ENCODE measurements at regions not wholly inside any gene's neighbourhood (a gene's known extent, or its start where the extent isn't known, plus 50 kb on each side); places are given as distances from the start of the nearest gene placed in this dataset.

- H2BK120ac ChIP-seq (replicated peaks; ENCODE audit: low read depth, low read length) = no peak overlapping the region
- FAIRE-seq = no peak
- no peak overlapping the region for H3K56ac ChIP-seq (replicated peaks; ENCODE audit: insufficient read length, low read depth, low read length)
- H3K79me1 ChIP-seq (ENCODE audit: low read depth, low read length) = no peaks in the 10 kb centered on the region
- H2AFZ ChIP-seq (ENCODE audit: low read length) = no peak overlapping the region
- H4K91ac ChIP-seq (replicated peaks; ENCODE audit: insufficient read length, low read length) = no peak overlapping the region
- no peaks in the 10 kb centered on the region for H4K20me1 ChIP-seq (replicated peaks in 1 of 2; ENCODE audit: control insufficient read depth in 1 of 2, insufficient read depth in 2 of 2, low read length in 2 of 2)
- H3K23me2 ChIP-seq (ENCODE audit: low read depth, low read length) = no peaks in the 10 kb centered on the region
- H3K79me2 ChIP-seq (ENCODE audit: control insufficient read depth in 1 of 2, insufficient read depth in 2 of 2, low read length in 2 of 2) = no peaks in the 10 kb centered on the region
- H2BK12ac ChIP-seq (ENCODE audit: low read depth, low read length) = no peak overlapping the region
- H2AK5ac ChIP-seq (ENCODE audit: low read depth, low read length) = no peak overlapping the region
- H3K9ac ChIP-seq (replicated peaks in 1 of 4; ENCODE audit: extremely low read depth in 1 of 4, low read depth in 3 of 4, low read length in 3 of 4) = no peak overlapping the region
- H2BK20ac ChIP-seq (ENCODE audit: low read length) = no peak overlapping the region
- no peak overlapping the region for H4K5ac ChIP-seq (ENCODE audit: insufficient read length, low read depth, low read length)
- 90% methylated on average over 3 of the region's 3 CpGs; no CpG with 5 or more reads in 1 of the 2 experiments for WGBS, 2 experiments (ENCODE audit: extremely low coverage in 1 of 2, insufficient coverage in 1 of 2, insufficient read length in 1 of 2, insufficient replicate concordance in 2 of 2, low coverage in 1 of 2, low lambda C conversion rate in 2 of 2, missing lambda C conversion rate in 1 of 2)
- no peaks in the 10 kb centered on the region for H3K9me3 ChIP-seq (ENCODE audit: insufficient read depth in 2 of 2, low read depth in 1 of 2, low read length in 1 of 2)
- H3K27ac ChIP-seq (ENCODE audit: low read depth, low read length) = no peak overlapping the region
- H3K36me3 ChIP-seq (ENCODE audit: control insufficient read depth in 2 of 4, insufficient read depth in 4 of 4, low read length in 3 of 4) = no peaks in the 10 kb centered on the region
- no peak overlapping the region for H3K4me3 ChIP-seq (ENCODE audit: extremely low read depth in 1 of 4, insufficient read depth in 2 of 4, low read depth in 3 of 4, low read length in 4 of 4)
- H4K8ac ChIP-seq (ENCODE audit: extremely low read depth, insufficient read depth, low read length) = no peak overlapping the region
- H2BK5ac ChIP-seq (ENCODE audit: low read depth, low read length) = no peak overlapping the region
- POLR2A ChIA-PET (ENCODE audit: partially characterized antibody) = no interaction called here
- H3K14ac ChIP-seq (ENCODE audit: insufficient read length) = no peak overlapping the region
- DNase-seq (ENCODE audit: low read depth in 1 of 2, low spot score in 2 of 2) = no peak
- no peak overlapping the region for H2BK15ac ChIP-seq (ENCODE audit: low read length)
- no peak overlapping the region for H3K4ac ChIP-seq (replicated peaks; ENCODE audit: insufficient read length, low read depth, low read length)
- peaks cover 0 to 3% (median 1%) of the 10 kb centered on the region in 4 experiments; a peak in 3 of 7 replicates for H3K4me1 ChIP-seq (replicated peaks in 1 of 4; ENCODE audit: control insufficient read depth in 3 of 4, insufficient read depth in 4 of 4, low read length in 3 of 4)
- CTCF ChIA-PET (ENCODE audit: partially characterized antibody) = interaction anchor here (1.4 kb wide), 1 partner anchor 12 kb away, joined by 3 read pairs; no protein-coding TSS in a partner anchor
- no peak overlapping the region for H3K4me2 ChIP-seq (ENCODE audit: insufficient read depth in 1 of 2, low read depth in 2 of 2, low read length in 2 of 2)
- H3K27me3 ChIP-seq (replicated peaks in 1 of 4; ENCODE audit: control insufficient read depth in 3 of 4, extremely low read depth in 1 of 4, insufficient read depth in 3 of 4, low read length in 3 of 4) = no peaks in the 10 kb centered on the region
- no peak overlapping the region for H3K23ac ChIP-seq (ENCODE audit: insufficient read length)
- no peak overlapping the region for H3K18ac ChIP-seq (ENCODE audit: extremely low read depth, low read length)
- no peak for TF ChIP-seq CTCF (IDR thresholded peaks at IDR 0.05; ENCODE audit: control extremely low read depth in 1 of 3, insufficient read depth in 1 of 3, low read depth in 1 of 3, low read length in 3 of 3)
- TF ChIP-seq KDM5A (IDR thresholded peaks at IDR 0.05; ENCODE audit: low read length) = no peak
- no peak for TF ChIP-seq CBX8 (IDR thresholded peaks at IDR 0.05; ENCODE audit: borderline replicate concordance, low read depth, low read length)
- no peak for TF ChIP-seq FOSL1 (IDR thresholded peaks at IDR 0.05; ENCODE audit: insufficient read depth, low read depth, low read length)
- no peak for TF ChIP-seq SIRT6 (IDR thresholded peaks at IDR 0.05; ENCODE audit: low read length)
- TF ChIP-seq SP1 (IDR thresholded peaks at IDR 0.05; ENCODE audit: low read depth, low read length) = no peak
- TF ChIP-seq RBBP5 (IDR thresholded peaks at IDR 0.05; ENCODE audit: borderline replicate concordance, low read depth, low read length) = no peak
- no peak for TF ChIP-seq RAD21 (IDR thresholded peaks at IDR 0.05 in 1 of 2, conservative IDR thresholded peaks at IDR 0.05 in 1 of 2; ENCODE audit: low read depth in 2 of 2, low read length in 2 of 2)
- no peak for TF ChIP-seq SUZ12 (IDR thresholded peaks at IDR 0.05; ENCODE audit: low read length)
- no peak for TF ChIP-seq CREB1 (IDR thresholded peaks at IDR 0.05)
- no peak for TF ChIP-seq BCL11A (IDR thresholded peaks at IDR 0.05; ENCODE audit: low read depth in 2 of 2, low read length in 2 of 2)
- no peak for TF ChIP-seq CTBP2 (IDR thresholded peaks at IDR 0.05; ENCODE audit: borderline replicate concordance, insufficient read depth, insufficient read length, low read length)
- no peak for TF ChIP-seq CEBPB (IDR thresholded peaks at IDR 0.05; ENCODE audit: low read depth, low read length)
Observed at GRCh38 chr6:98380589-98380988, 453.8 kb upstream of the POU3F2 start.
